ENCODE measurements at regions not wholly inside any gene's neighbourhood (a gene's known extent, or its start where the extent isn't known, plus 50 kb on each side); places are given as distances from the start of the nearest gene placed in this dataset.

DNA sequence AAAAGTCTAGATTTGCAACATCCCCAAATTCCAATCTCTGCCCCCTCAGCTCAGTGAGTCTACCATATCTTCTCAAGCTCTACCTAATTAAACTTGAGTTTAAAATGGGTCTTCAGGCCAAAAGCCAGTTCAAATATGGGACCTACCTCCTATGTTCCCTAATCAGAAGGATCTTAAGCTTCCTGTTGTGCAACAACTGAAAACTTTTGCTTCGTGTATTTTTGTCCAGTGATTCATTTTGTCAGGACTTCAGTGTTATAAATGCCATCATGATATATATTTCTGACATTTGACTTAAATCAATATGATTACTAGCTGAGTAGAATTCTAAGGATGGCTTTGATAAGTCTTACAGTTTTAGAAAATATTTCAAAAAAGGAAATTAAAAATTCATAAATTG, 622.6 kb upstream of the PTCHD4 start:
- no peak for TF ChIP-seq MYC (IDR thresholded peaks at IDR 0.05; ENCODE audit: low read depth, low read length)
- TF ChIP-seq CTCF (IDR thresholded peaks at IDR 0.05; ENCODE audit: low read depth, low read length): no peak
- TF ChIP-seq POLR2A (IDR thresholded peaks at IDR 0.05; ENCODE audit: extremely low read depth, insufficient read length): no peak
- TF ChIP-seq, protein P1, sequence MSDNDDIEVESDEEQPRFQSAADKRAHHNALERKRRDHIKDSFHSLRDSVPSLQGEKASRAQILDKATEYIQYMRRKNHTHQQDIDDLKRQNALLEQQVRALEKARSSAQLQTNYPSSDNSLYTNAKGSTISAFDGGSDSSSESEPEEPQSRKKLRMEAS (IDR thresholded peaks at IDR 0.05; ENCODE audit: low read depth, low read length): no peak
- no peak overlapping the region for H3K4me3 ChIP-seq (ENCODE audit: low read depth, low read length)
- DNase-seq (ENCODE audit: low read depth): peak; percentile 4

- TF ChIP-seq, protein P1 (IDR thresholded peaks at IDR 0.05; ENCODE audit: low read depth, low read length): no peak
- TF ChIP-seq CTCF (IDR thresholded peaks at IDR 0.05; ENCODE audit: low read depth, low read length) (no peak), POLR2A (IDR thresholded peaks at IDR 0.05; ENCODE audit: extremely low read depth, insufficient read length) (no peak)
- no peak overlapping the region for H3K4me3 ChIP-seq (ENCODE audit: low read depth, low read length)
Observed at GRCh38 chr6:48714699-48715098, 603.7 kb upstream of the PTCHD4 start.

GRCh38 chr6:48714250-48714649, 603.3 kb upstream of the PTCHD4 start:
- H3K4me3 ChIP-seq (ENCODE audit: low read depth, low read length): no peak overlapping the region
- no peak for DNase-seq (ENCODE audit: low read depth)
- no peak for TF ChIP-seq POLR2A (IDR thresholded peaks at IDR 0.05; ENCODE audit: extremely low read depth, insufficient read length)
- TF ChIP-seq MYC (IDR thresholded peaks at IDR 0.05; ENCODE audit: low read depth, low read length): no peak
- TF ChIP-seq, protein P1 (IDR thresholded peaks at IDR 0.05; ENCODE audit: low read depth, low read length): no peak
- no peak for TF ChIP-seq CTCF (IDR thresholded peaks at IDR 0.05; ENCODE audit: low read depth, low read length)

More at GRCh38 chr6:48714699-48715098, 603.7 kb upstream of the PTCHD4 start:
- DNase-seq (ENCODE audit: low read depth): no peak

GRCh38 chr6:48713612-48714011, 602.6 kb upstream of the PTCHD4 start:
- TF ChIP-seq POLR2A (IDR thresholded peaks at IDR 0.05; ENCODE audit: extremely low read depth, insufficient read length) (no peak), CTCF (IDR thresholded peaks at IDR 0.05; ENCODE audit: low read depth, low read length) (no peak), MYC (IDR thresholded peaks at IDR 0.05; ENCODE audit: low read depth, low read length) (no peak)
- TF ChIP-seq, protein P1 (IDR thresholded peaks at IDR 0.05; ENCODE audit: low read depth, low read length): no peak
- no peak overlapping the region for H3K4me3 ChIP-seq (ENCODE audit: low read depth, low read length)
- DNase-seq (ENCODE audit: low read depth): no peak

DNA sequence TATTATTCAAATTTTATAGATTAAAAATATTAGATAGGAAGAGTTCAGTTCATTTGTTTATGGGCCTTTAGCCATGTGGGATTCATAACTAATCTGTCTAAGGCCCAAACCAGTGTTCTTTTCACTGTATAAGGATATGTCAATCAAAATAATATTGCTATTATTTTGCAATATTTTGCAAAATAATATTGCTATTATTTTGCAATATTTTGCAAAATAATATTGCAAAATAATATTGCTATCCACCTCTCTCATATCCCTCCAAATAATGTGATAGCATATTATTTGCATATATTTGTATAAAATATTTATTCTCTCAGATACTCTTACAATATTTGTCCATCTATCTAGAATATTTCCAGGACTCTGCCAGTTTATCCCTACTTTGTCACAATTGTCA, 595.3 kb upstream of the PTCHD4 start:
- H3K4me3 ChIP-seq (ENCODE audit: low read depth, low read length): no peak overlapping the region
- DNase-seq (ENCODE audit: low read depth): no peak
- TF ChIP-seq, protein P1 (IDR thresholded peaks at IDR 0.05; ENCODE audit: low read depth, low read length): no peak
- TF ChIP-seq MYC (IDR thresholded peaks at IDR 0.05; ENCODE audit: low read depth, low read length): no peak
- no peak for TF ChIP-seq CTCF (IDR thresholded peaks at IDR 0.05; ENCODE audit: low read depth, low read length)

- no peak overlapping the region for H3K4me3 ChIP-seq (ENCODE audit: low read depth, low read length)
- DNase-seq (ENCODE audit: low read depth): no peak
- no peak for TF ChIP-seq CTCF (IDR thresholded peaks at IDR 0.05; ENCODE audit: low read depth, low read length)
- TF ChIP-seq, protein P1 (IDR thresholded peaks at IDR 0.05; ENCODE audit: low read depth, low read length): no peak
- TF ChIP-seq POLR2A (IDR thresholded peaks at IDR 0.05; ENCODE audit: extremely low read depth, insufficient read length): no peak
- no peak for TF ChIP-seq MYC (IDR thresholded peaks at IDR 0.05; ENCODE audit: low read depth, low read length)
Observed at GRCh38 chr6:48701572-48701971, 590.6 kb upstream of the PTCHD4 start.

All from NB4 (cell line).